ENCODE measurements at regions not wholly inside any gene's neighbourhood (a gene's known extent, or its start where the extent isn't known, plus 50 kb on each side); places are given as distances from the start of the nearest gene placed in this dataset.

GRCh38 chr5:111933086-111933485, 176.1 kb upstream of the NREP start:
- no peaks in the 10 kb centered on the region for H3K9me3 ChIP-seq (replicated peaks; ENCODE audit: control insufficient read depth, low read depth, low read length)
- no peaks in the 10 kb centered on the region for H3K27me3 ChIP-seq (ENCODE audit: control insufficient read depth, insufficient read depth, low read length)
- H3K27ac ChIP-seq (ENCODE audit: low read length): no peak overlapping the region
- no peaks in the 10 kb centered on the region for H3K36me3 ChIP-seq (ENCODE audit: control insufficient read depth, insufficient read depth, low read length)
- H3K4me3 ChIP-seq (ENCODE audit: low read length): no peak overlapping the region
- DNase-seq: no peak
- H3K4me1 ChIP-seq (ENCODE audit: control insufficient read depth, insufficient read depth, low read length): peaks cover 5% of the 10 kb centered on the region
- no CpG with 5 or more reads among the region's 2 CpGs for WGBS (ENCODE audit: insufficient coverage)

GRCh38 chr5:111932628-111933027, 175.6 kb upstream of the NREP start:
- no peak overlapping the region for H3K4me3 ChIP-seq (ENCODE audit: low read length)
- peaks cover 5% of the 10 kb centered on the region for H3K4me1 ChIP-seq (ENCODE audit: control insufficient read depth, insufficient read depth, low read length)
- no peaks in the 10 kb centered on the region for H3K9me3 ChIP-seq (replicated peaks; ENCODE audit: control insufficient read depth, low read depth, low read length)
- H3K27me3 ChIP-seq (ENCODE audit: control insufficient read depth, insufficient read depth, low read length): no peaks in the 10 kb centered on the region
- DNase-seq: no peak
- no peaks in the 10 kb centered on the region for H3K36me3 ChIP-seq (ENCODE audit: control insufficient read depth, insufficient read depth, low read length)
- 93% methylated on average over 3 of the region's 5 CpGs for WGBS (ENCODE audit: insufficient coverage)
- no peak overlapping the region for H3K27ac ChIP-seq (ENCODE audit: low read length)

- H3K4me1 ChIP-seq (ENCODE audit: control insufficient read depth, insufficient read depth, low read length): peaks cover 5% of the 10 kb centered on the region
- H3K36me3 ChIP-seq (ENCODE audit: control insufficient read depth, insufficient read depth, low read length): no peaks in the 10 kb centered on the region
- DNase-seq: no peak
- H3K27me3 ChIP-seq (ENCODE audit: control insufficient read depth, insufficient read depth, low read length): no peaks in the 10 kb centered on the region
- H3K4me3 ChIP-seq (ENCODE audit: low read length): no peak overlapping the region
- no peak overlapping the region for H3K27ac ChIP-seq (ENCODE audit: low read length)
- no peaks in the 10 kb centered on the region for H3K9me3 ChIP-seq (replicated peaks; ENCODE audit: control insufficient read depth, low read depth, low read length)
Measured at GRCh38 chr5:111932199-111932598, 175.2 kb upstream of the NREP start.

GRCh38 chr5:111931655-111932054, 174.7 kb upstream of the NREP start:
- H3K27ac ChIP-seq (ENCODE audit: low read length): no peak overlapping the region
- WGBS (ENCODE audit: insufficient coverage): 100% methylated on average over 1 of the region's 2 CpGs
- no peak overlapping the region for H3K4me3 ChIP-seq (ENCODE audit: low read length)
- peaks cover 5% of the 10 kb centered on the region for H3K4me1 ChIP-seq (ENCODE audit: control insufficient read depth, insufficient read depth, low read length)
- H3K27me3 ChIP-seq (ENCODE audit: control insufficient read depth, insufficient read depth, low read length): no peaks in the 10 kb centered on the region
- no peaks in the 10 kb centered on the region for H3K9me3 ChIP-seq (replicated peaks; ENCODE audit: control insufficient read depth, low read depth, low read length)
- no peaks in the 10 kb centered on the region for H3K36me3 ChIP-seq (ENCODE audit: control insufficient read depth, insufficient read depth, low read length)
- no peak for DNase-seq

GRCh38 chr5:111930905-111931461, 174.0 kb upstream of the NREP start:
- 92% methylated on average over 2 of the region's 2 CpGs for WGBS (ENCODE audit: insufficient coverage)
- no peak overlapping the region for H3K27ac ChIP-seq (ENCODE audit: low read length)

GRCh38 chr5:111930449-111930848, 173.5 kb upstream of the NREP start:
- no CpG with 5 or more reads among the region's 1 CpG for WGBS (ENCODE audit: insufficient coverage)
- Histone ChIP-seq H3K36me3 (ENCODE audit: control insufficient read depth, insufficient read depth, low read length) (no peaks in the 10 kb centered on the region), H3K4me3 (ENCODE audit: low read length) (no peak overlapping the region), H3K9me3 (replicated peaks; ENCODE audit: control insufficient read depth, low read depth, low read length) (no peaks in the 10 kb centered on the region), H3K27me3 (ENCODE audit: control insufficient read depth, insufficient read depth, low read length) (no peaks in the 10 kb centered on the region), H3K27ac (ENCODE audit: low read length) (no peak overlapping the region), H3K4me1 (ENCODE audit: control insufficient read depth, insufficient read depth, low read length) (peaks cover 5% of the 10 kb centered on the region)
- DNase-seq: no peak

More at GRCh38 chr5:111930905-111931461, 174.0 kb upstream of the NREP start:
- peaks cover 5% of the 10 kb centered on the region for H3K4me1 ChIP-seq (ENCODE audit: control insufficient read depth, insufficient read depth, low read length)
- H3K36me3 ChIP-seq (ENCODE audit: control insufficient read depth, insufficient read depth, low read length): no peaks in the 10 kb centered on the region
- DNase-seq: no peak
- no peaks in the 10 kb centered on the region for H3K9me3 ChIP-seq (replicated peaks; ENCODE audit: control insufficient read depth, low read depth, low read length)
- H3K4me3 ChIP-seq (ENCODE audit: low read length): no peak overlapping the region
- H3K27me3 ChIP-seq (ENCODE audit: control insufficient read depth, insufficient read depth, low read length): no peaks in the 10 kb centered on the region

GRCh38 chr5:111929867-111930266, 172.9 kb upstream of the NREP start:
- peaks cover 5% of the 10 kb centered on the region for H3K4me1 ChIP-seq (ENCODE audit: control insufficient read depth, insufficient read depth, low read length)
- H3K27me3 ChIP-seq (ENCODE audit: control insufficient read depth, insufficient read depth, low read length): no peaks in the 10 kb centered on the region
- no peak overlapping the region for H3K4me3 ChIP-seq (ENCODE audit: low read length)
- DNase-seq: peak; percentile 62
- 80% methylated on average over 1 of the region's 1 CpG for WGBS (ENCODE audit: insufficient coverage)
- H3K27ac ChIP-seq (ENCODE audit: low read length): no peak overlapping the region
- H3K9me3 ChIP-seq (replicated peaks; ENCODE audit: control insufficient read depth, low read depth, low read length): no peaks in the 10 kb centered on the region
- H3K36me3 ChIP-seq (ENCODE audit: control insufficient read depth, insufficient read depth, low read length): no peaks in the 10 kb centered on the region

GRCh38 chr5:111929261-111929660, 172.3 kb upstream of the NREP start:
- no peak for DNase-seq
- H3K4me3 ChIP-seq (ENCODE audit: low read length): no peak overlapping the region
- H3K27me3 ChIP-seq (ENCODE audit: control insufficient read depth, insufficient read depth, low read length): no peaks in the 10 kb centered on the region
- H3K9me3 ChIP-seq (replicated peaks; ENCODE audit: control insufficient read depth, low read depth, low read length): no peaks in the 10 kb centered on the region
- H3K4me1 ChIP-seq (ENCODE audit: control insufficient read depth, insufficient read depth, low read length): peaks cover 5% of the 10 kb centered on the region
- H3K36me3 ChIP-seq (ENCODE audit: control insufficient read depth, insufficient read depth, low read length): no peaks in the 10 kb centered on the region
- H3K27ac ChIP-seq (ENCODE audit: low read length): no peak overlapping the region

GRCh38 chr5:111928511-111928910, 171.5 kb upstream of the NREP start:
- Histone ChIP-seq H3K27me3 (ENCODE audit: control insufficient read depth, insufficient read depth, low read length) (no peaks in the 10 kb centered on the region), H3K4me1 (ENCODE audit: control insufficient read depth, insufficient read depth, low read length) (peaks cover 5% of the 10 kb centered on the region), H3K36me3 (ENCODE audit: control insufficient read depth, insufficient read depth, low read length) (no peaks in the 10 kb centered on the region), H3K4me3 (ENCODE audit: low read length) (no peak overlapping the region), H3K27ac (ENCODE audit: low read length) (no peak overlapping the region), H3K9me3 (replicated peaks; ENCODE audit: control insufficient read depth, low read depth, low read length) (no peaks in the 10 kb centered on the region)
- no peak for DNase-seq

- H3K4me3 ChIP-seq (ENCODE audit: low read length): no peak overlapping the region
- no peaks in the 10 kb centered on the region for H3K27me3 ChIP-seq (ENCODE audit: control insufficient read depth, insufficient read depth, low read length)
- no peak overlapping the region for H3K27ac ChIP-seq (ENCODE audit: low read length)
- peaks cover 2% of the 10 kb centered on the region for H3K4me1 ChIP-seq (ENCODE audit: control insufficient read depth, insufficient read depth, low read length)
- WGBS (ENCODE audit: insufficient coverage): no CpG with 5 or more reads among the region's 2 CpGs
- DNase-seq: no peak
- no peaks in the 10 kb centered on the region for H3K9me3 ChIP-seq (replicated peaks; ENCODE audit: control insufficient read depth, low read depth, low read length)
- no peaks in the 10 kb centered on the region for H3K36me3 ChIP-seq (ENCODE audit: control insufficient read depth, insufficient read depth, low read length)
Measured at GRCh38 chr5:111927191-111927590, 170.2 kb upstream of the NREP start.

- Histone ChIP-seq H3K9me3 (replicated peaks; ENCODE audit: control insufficient read depth, low read depth, low read length) (no peaks in the 10 kb centered on the region), H3K27ac (ENCODE audit: low read length) (no peak overlapping the region), H3K4me1 (ENCODE audit: control insufficient read depth, insufficient read depth, low read length) (peaks cover 2% of the 10 kb centered on the region), H3K4me3 (ENCODE audit: low read length) (no peak overlapping the region), H3K27me3 (ENCODE audit: control insufficient read depth, insufficient read depth, low read length) (no peaks in the 10 kb centered on the region), H3K36me3 (ENCODE audit: control insufficient read depth, insufficient read depth, low read length) (no peaks in the 10 kb centered on the region)
- no peak for DNase-seq
- WGBS (ENCODE audit: insufficient coverage): 100% methylated on average over 1 of the region's 3 CpGs
Measured at GRCh38 chr5:111926026-111926425, 169.0 kb upstream of the NREP start.
